ENCODE measurements at regions not wholly inside any gene's neighbourhood (a gene's known extent, or its start where the extent isn't known, plus 50 kb on each side); places are given as distances from the start of the nearest gene placed in this dataset.

GRCh38 chr11:95283650-95284049 lies 52.6 kb upstream of the SESN3 start:
- TF ChIP-seq, protein P1, sequence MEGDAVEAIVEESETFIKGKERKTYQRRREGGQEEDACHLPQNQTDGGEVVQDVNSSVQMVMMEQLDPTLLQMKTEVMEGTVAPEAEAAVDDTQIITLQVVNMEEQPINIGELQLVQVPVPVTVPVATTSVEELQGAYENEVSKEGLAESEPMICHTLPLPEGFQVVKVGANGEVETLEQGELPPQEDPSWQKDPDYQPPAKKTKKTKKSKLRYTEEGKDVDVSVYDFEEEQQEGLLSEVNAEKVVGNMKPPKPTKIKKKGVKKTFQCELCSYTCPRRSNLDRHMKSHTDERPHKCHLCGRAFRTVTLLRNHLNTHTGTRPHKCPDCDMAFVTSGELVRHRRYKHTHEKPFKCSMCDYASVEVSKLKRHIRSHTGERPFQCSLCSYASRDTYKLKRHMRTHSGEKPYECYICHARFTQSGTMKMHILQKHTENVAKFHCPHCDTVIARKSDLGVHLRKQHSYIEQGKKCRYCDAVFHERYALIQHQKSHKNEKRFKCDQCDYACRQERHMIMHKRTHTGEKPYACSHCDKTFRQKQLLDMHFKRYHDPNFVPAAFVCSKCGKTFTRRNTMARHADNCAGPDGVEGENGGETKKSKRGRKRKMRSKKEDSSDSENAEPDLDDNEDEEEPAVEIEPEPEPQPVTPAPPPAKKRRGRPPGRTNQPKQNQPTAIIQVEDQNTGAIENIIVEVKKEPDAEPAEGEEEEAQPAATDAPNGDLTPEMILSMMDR (conservative IDR thresholded peaks at IDR 0.05; ENCODE audit: low read depth, low read length): no peak
- no peak for TF ChIP-seq EZH2 (IDR thresholded peaks at IDR 0.05; ENCODE audit: borderline replicate concordance, low read depth, low read length, poor library complexity, severe bottlenecking)

Measured in A673 (cell line).